ENCODE measurements at regions not wholly inside any gene's neighbourhood (a gene's known extent, or its start where the extent isn't known, plus 50 kb on each side); places are given as distances from the start of the nearest gene placed in this dataset.

- intact Hi-C loops (cut with DNase I; ENCODE audit: low total_unique reads): no loop called here
- DNase-seq: no peak
- H3K36me3 ChIP-seq (ENCODE audit: low read depth, missing control alignments): no peaks in the 10 kb centered on the region
- no peak overlapping the region for H3K4me3 ChIP-seq
- no peaks in the 10 kb centered on the region for H3K4me1 ChIP-seq
- no peaks in the 10 kb centered on the region for H3K27me3 ChIP-seq
- WGBS, 2 donors: 96 to 100% methylated on average over 1 of the region's 1 CpG
- no peak overlapping the region for H3K27ac ChIP-seq
- H3K9me3 ChIP-seq: no peaks in the 10 kb centered on the region
- TF ChIP-seq POLR2A (IDR thresholded peaks at IDR 0.05) (no peak), CTCF (IDR thresholded peaks at IDR 0.05) (no peak)
Observed at GRCh38 chr1:115400891-115401290, 62.8 kb upstream of the NGF start.

DNA sequence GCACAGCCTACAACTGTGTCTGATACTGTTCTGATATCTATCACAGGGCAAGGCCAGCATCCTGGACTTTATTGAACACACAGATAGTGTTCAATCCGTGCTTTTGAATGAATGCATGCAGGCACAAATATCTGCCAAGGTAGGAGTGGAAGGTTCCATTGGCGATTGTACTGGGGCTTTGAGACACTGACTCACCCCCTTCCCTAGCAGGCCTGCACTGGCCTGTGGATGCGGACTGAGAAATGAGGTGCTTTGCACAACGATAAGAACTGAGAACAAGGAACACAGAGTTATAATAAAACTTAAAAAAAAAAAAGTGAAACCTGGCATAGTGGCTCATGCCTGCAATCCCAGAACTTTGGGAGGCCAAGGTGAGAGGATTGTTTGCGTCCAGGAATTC lies 62.4 kb upstream of the NGF start:
- TF ChIP-seq CTCF (IDR thresholded peaks at IDR 0.05): no peak
- no peak overlapping the region for H3K4me3 ChIP-seq

DNA sequence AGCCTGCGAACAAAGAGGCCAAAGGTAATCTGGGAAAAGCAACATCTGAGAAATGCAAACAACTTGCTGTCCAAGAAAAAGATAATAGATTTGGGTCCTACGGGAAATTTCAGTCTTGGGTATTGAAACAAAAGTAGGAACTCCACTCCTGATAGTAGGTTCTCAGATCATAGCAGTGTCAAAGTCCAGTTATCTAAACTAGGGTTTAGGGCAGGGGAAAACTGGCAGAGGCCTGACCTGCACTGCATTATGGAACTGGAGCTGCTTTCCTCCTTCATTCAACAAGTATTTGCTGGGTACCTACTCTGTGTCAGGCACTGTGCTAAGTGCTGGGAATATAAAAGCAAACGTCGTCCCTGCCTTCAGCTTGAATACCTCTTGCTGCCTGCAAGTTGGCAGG lies 60.7 kb upstream of the NGF start:
- WGBS, 2 donors: 82 to 88% methylated on average over 4 of the region's 4 CpGs
- TF ChIP-seq CTCF (IDR thresholded peaks at IDR 0.05) (no peak), POLR2A (IDR thresholded peaks at IDR 0.05) (no peak)

More for the DNA sequence above, 62.4 kb upstream of the NGF start:
- Histone ChIP-seq H3K27ac (no peak overlapping the region), H3K4me1 (no peaks in the 10 kb centered on the region), H3K36me3 (ENCODE audit: low read depth, missing control alignments) (no peaks in the 10 kb centered on the region), H3K9me3 (no peaks in the 10 kb centered on the region), H3K27me3 (no peaks in the 10 kb centered on the region)
- 63 to 76% methylated on average over 5 of the region's 5 CpGs for WGBS, 2 donors
- no peak for DNase-seq
- intact Hi-C loops (cut with DNase I; ENCODE audit: low total_unique reads): no loop called here

More for the DNA sequence above, 60.7 kb upstream of the NGF start:
- Histone ChIP-seq H3K27me3 (no peaks in the 10 kb centered on the region), H3K27ac (no peak overlapping the region), H3K36me3 (ENCODE audit: low read depth, missing control alignments) (no peaks in the 10 kb centered on the region), H3K4me1 (no peaks in the 10 kb centered on the region), H3K9me3 (no peaks in the 10 kb centered on the region), H3K4me3 (no peak overlapping the region)
- intact Hi-C loops (cut with DNase I; ENCODE audit: low total_unique reads): no loop called here
- DNase-seq: no peak
